Rectal smooth muscle tissue (tissue), 1 donor: ENCODE measurements at regions not wholly inside any gene's neighbourhood (a gene's known extent, or its start where the extent isn't known, plus 50 kb on each side); places are given as distances from the start of the nearest gene placed in this dataset.

ENCODE experiments used
- H3K27ac ChIP-seq: one replicate; pipeline ENCODE4 v1.7.0; 2013; ENCODE audit warnings: low read depth, low read length, inconsistent platforms
- H3K27me3 ChIP-seq: one replicate; pipeline ENCODE4 v1.7.0; 2013; ENCODE audit warnings: low read length; ENCODE audit not compliant: control insufficient read depth, insufficient read depth
- H3K36me3 ChIP-seq: one replicate; pipeline ENCODE4 v1.7.0; 2013; ENCODE audit warnings: low read length; ENCODE audit not compliant: control insufficient read depth, insufficient read depth
- H3K4me1 ChIP-seq: one replicate; pipeline ENCODE4 v1.7.0; 2013; ENCODE audit warnings: low read length; ENCODE audit not compliant: control insufficient read depth, insufficient read depth
- H3K4me3 ChIP-seq: one replicate; pipeline ENCODE4 v1.7.0; 2013; ENCODE audit warnings: low read length
- H3K9ac ChIP-seq: one replicate; pipeline ENCODE4 v1.7.0; 2013; ENCODE audit warnings: low read length

DNA sequence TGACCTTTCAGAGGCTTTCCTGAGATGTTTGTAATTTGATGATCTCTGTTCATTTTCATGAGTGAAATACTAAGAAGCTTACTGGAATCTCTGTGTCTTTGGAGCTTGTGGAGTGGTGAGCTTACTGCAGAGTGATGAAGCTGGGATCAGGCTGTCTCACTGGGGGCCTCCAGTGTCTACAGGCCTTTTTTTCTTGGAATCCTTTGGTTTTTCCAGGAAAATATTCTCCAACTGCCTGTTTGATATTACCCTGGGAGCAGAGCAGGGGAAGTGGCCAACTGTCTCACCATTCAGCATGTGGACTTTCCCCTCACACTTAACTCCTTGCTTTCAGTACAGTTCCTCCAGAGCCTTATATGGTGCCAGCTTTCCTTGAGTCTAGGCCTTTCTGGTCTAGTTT, 62.0 kb upstream of the KCNA1 start:
- no peaks in the 10 kb centered on the region for H3K4me1 ChIP-seq
- H3K36me3 ChIP-seq: no peaks in the 10 kb centered on the region
- no peak overlapping the region for H3K27ac ChIP-seq
- H3K27me3 ChIP-seq: no peaks in the 10 kb centered on the region
- no peak overlapping the region for H3K9ac ChIP-seq
- H3K4me3 ChIP-seq: no peak overlapping the region

DNA sequence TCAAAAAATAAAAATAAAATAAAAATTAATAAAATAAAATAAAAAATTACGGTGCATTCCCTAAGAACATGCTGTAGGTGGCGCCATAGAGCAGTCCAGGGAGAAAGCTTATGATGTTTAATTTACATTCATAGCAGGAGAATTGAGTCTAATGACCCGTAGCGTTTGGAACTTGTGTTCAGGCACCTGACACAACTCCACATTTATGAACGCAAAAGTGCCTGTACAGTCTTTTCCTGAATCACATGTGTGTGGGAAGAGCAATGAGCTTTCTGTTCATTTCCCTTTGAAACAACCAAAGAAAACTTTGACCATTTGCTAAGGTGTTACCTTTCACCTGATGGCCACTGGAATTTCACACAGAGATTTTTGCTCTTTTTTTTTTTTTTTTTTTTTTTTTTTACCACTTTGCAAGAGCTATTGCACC, 60.6 kb upstream of the KCNA1 start:
- no peaks in the 10 kb centered on the region for H3K36me3 ChIP-seq
- no peak overlapping the region for H3K4me3 ChIP-seq
- H3K27me3 ChIP-seq: no peaks in the 10 kb centered on the region
- no peak overlapping the region for H3K27ac ChIP-seq
- no peaks in the 10 kb centered on the region for H3K4me1 ChIP-seq
- no peak overlapping the region for H3K9ac ChIP-seq

GRCh38 chr12:4849795-4850345, 59.8 kb upstream of the KCNA1 start:
- Histone ChIP-seq H3K4me3 (no peak overlapping the region), H3K4me1 (no peaks in the 10 kb centered on the region), H3K36me3 (no peaks in the 10 kb centered on the region), H3K9ac (no peak overlapping the region), H3K27ac (no peak overlapping the region), H3K27me3 (no peaks in the 10 kb centered on the region)

DNA sequence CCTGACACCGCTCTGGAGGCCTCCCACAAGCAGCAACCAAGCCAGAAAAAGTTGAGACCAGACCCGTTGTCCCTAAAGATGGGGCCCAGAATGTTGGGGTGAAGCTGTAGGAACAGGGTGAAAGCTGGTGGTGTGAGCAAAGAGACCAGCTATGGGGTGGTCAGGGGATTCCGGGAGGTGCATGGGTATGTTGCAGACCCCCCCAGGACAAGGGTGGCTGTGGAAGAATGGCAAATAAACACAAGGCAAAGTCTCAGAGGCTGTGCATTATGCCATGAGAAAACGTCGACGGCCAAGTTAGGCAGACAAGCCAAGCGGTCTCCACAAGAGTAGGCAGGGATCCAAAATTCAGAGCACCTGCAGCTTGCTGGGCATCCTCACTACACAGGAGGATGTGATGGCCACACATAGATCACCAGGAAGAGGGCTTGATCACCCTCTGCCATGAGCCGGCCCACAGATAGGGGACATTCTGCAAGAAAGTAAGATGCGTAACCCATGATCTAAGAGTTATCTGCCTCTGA, 58.8 kb upstream of the KCNA1 start:
- H3K27ac ChIP-seq: no peak overlapping the region
- H3K27me3 ChIP-seq: no peaks in the 10 kb centered on the region
- no peak overlapping the region for H3K9ac ChIP-seq
- no peaks in the 10 kb centered on the region for H3K4me1 ChIP-seq
- H3K4me3 ChIP-seq: no peak overlapping the region
- H3K36me3 ChIP-seq: no peaks in the 10 kb centered on the region

DNA sequence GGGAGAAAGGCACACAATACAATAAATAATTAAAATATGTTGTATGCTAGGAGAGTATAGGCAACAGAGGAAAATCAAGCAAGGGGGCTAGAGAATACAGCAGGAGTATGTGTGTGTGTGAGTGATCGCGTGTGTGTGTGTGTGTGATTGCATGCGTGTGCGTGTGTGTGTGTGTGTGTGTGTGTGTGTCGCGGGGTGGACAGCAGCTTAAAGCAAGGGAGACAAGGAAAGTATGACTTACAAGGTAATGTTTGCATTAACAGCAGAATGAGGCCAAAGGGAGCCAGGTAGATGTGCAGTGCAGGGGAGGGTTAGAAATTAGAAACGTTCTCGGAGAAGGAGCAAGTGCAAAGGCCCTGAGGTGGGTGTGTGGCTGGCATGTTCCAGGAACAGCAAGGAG, 57.4 kb upstream of the KCNA1 start:
- no peaks in the 10 kb centered on the region for H3K27me3 ChIP-seq
- H3K4me1 ChIP-seq: no peaks in the 10 kb centered on the region
- H3K27ac ChIP-seq: no peak overlapping the region
- H3K4me3 ChIP-seq: no peak overlapping the region
- no peak overlapping the region for H3K9ac ChIP-seq
- H3K36me3 ChIP-seq: no peaks in the 10 kb centered on the region

- Histone ChIP-seq H3K4me3 (no peak overlapping the region), H3K27me3 (no peaks in the 10 kb centered on the region), H3K4me1 (peaks cover 1% of the 10 kb centered on the region), H3K27ac (no peak overlapping the region), H3K36me3 (no peaks in the 10 kb centered on the region), H3K9ac (no peak overlapping the region)
Observed at GRCh38 chr12:4852911-4853310, 56.8 kb upstream of the KCNA1 start.

DNA sequence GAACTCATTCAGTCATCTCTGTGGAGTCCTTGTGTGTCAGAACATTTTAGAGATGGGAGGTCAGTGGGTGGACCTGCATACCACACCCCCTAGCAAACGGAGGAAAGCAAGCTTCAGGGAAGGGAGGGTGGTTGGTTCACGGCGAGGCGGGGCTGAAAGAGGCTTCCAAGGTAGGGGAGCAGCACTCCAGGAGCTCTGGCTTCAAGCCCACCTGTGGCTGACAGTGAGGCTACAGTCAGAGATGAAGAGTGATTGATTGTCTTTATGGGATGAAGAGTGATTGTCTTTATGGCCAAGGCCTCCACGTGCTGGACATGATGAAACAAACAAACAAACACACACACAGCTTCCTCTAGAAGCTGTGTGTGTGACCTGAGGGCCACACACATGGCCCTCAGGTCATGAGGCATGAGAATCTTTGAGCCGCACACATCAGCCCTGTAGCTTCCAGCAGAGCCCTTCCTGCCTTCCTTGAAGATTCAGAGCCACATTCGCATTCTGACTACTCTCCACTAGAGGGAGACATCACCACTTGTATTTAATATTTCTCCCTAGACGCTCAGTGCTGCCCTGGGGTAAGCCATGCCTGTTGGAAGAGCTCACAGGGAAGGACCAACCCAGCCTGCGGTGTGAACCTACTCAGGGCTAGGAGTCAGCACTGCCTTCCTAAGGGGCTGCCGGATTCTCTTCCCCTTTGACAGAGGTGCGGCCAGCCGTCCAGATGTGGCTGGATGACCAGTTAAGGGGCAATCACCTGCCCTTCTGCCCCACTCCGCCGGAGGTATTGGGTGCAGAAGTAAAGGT, 54.4 kb upstream of the KCNA1 start:
- Histone ChIP-seq H3K4me1 (peaks cover 11% of the 10 kb centered on the region), H3K36me3 (no peaks in the 10 kb centered on the region), H3K9ac (no peak overlapping the region), H3K4me3 (no peak overlapping the region), H3K27me3 (no peaks in the 10 kb centered on the region), H3K27ac (no peak overlapping the region)

DNA sequence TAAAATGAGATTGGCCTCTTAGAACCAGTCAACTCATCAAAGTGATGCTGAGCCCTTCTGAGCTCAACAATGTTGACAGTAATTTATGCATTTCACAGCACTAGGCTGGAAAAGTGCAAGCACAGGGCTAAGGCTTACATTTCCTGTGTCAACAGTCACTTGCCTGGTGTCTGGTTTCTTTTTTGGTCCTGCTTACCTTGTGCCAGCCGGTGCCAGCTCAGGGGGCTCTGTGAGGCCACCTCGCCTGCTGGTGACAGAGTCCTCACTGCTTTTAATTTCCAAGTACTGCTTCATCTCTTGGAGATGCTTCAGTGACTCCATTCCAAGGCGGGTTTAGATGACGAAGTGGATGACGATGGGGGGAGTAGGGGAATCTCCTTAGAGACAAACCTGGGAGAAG, 53.1 kb upstream of the KCNA1 start:
- H3K36me3 ChIP-seq: no peaks in the 10 kb centered on the region
- H3K27me3 ChIP-seq: no peaks in the 10 kb centered on the region
- H3K4me1 ChIP-seq: peaks cover 11% of the 10 kb centered on the region
- H3K4me3 ChIP-seq: no peak overlapping the region
- no peak overlapping the region for H3K9ac ChIP-seq
- H3K27ac ChIP-seq: no peak overlapping the region

DNA sequence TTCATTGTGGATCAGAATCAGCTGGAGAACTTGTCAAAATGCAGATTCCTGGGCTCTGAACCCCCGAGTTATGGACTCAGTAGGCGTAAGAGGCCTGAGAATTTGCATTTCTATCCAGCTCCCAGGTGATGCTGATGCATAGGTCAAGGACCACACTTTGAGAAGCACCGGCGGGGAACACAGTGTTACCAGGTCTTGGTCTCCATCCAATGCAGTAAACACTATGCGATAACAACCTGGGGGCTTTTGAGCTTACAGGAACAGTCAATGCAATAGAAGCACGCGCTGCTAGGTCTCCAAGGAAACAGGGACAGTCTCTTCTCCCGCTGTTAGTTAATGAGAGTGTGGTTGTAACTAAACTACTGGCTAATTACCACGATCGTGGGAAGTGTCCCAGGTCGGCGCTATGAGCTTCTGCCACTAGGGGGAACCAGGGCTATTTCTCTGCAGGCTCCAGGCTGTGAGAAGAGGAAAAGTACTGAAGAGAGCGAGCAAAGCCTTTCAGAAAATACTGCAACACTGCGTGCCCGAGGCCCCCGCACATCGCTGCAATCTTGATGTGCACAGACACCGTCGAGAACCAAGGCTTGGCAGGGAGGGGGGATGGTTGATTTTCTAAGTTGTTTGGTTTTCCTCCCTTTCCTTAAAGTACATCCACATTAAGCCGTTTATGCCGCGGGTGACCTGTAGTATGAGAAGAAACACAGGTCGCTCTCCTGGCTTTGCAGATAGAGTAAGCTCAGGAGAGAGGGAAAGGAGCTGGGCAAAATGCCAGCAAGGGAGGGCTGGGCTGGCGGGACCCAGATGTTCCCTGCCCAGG, 52.0 kb upstream of the KCNA1 start:
- H3K27ac ChIP-seq: no peak overlapping the region
- no peaks in the 10 kb centered on the region for H3K36me3 ChIP-seq
- H3K9ac ChIP-seq: no peak overlapping the region
- H3K4me3 ChIP-seq: peak overlapping the region; percentile 46
- H3K27me3 ChIP-seq: no peaks in the 10 kb centered on the region
- peaks cover 11% of the 10 kb centered on the region for H3K4me1 ChIP-seq

- H3K27ac ChIP-seq: no peak overlapping the region
- no peaks in the 10 kb centered on the region for H3K36me3 ChIP-seq
- H3K9ac ChIP-seq: no peak overlapping the region
- H3K4me3 ChIP-seq: peak overlapping the region; percentile 46
- no peaks in the 10 kb centered on the region for H3K27me3 ChIP-seq
- peaks cover 11% of the 10 kb centered on the region for H3K4me1 ChIP-seq
Observed at GRCh38 chr12:4858386-4858785, 51.3 kb upstream of the KCNA1 start.

DNA sequence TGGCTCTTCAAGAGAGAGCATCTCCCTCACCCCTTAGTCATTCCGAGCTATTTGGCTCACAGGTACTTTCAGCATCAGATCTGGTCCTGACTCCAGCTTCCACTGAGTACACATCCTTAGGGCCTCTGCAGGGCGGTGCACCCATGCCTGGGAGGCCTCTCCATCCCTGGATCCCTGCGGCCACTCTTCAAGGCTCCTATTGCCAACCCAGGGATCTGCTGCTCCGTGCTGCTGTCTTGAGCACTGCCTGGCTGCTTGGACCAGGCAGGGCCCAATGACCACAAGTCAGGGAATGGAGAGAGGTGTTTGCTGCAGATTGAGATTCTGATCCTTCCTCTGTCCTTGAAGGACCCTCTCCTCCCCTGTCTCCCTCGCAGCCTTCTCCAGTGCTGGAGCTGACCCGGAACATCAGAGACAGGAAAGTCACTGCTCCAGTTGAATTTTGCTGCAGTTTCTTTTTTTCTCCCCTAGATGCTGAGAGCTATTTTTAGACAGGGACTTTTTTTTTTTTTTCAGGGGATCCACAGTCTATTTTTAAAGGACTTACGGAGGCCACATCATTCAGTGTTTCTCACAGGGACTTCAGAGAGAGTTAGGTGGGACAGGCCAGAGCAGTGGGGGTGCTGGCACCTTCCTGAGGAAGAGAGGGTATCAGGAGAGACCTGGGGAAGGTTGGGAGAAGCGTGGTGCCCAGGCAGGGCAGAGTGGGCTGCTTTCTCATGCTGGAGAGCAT, 50.1 kb upstream of the KCNA1 start:
- Histone ChIP-seq H3K9ac (no peak overlapping the region), H3K4me3 (no peak overlapping the region), H3K36me3 (no peaks in the 10 kb centered on the region), H3K4me1 (peaks cover 11% of the 10 kb centered on the region), H3K27me3 (no peaks in the 10 kb centered on the region), H3K27ac (no peak overlapping the region)
